ENCODE measurements at regions not wholly inside any gene's neighbourhood (a gene's known extent, or its start where the extent isn't known, plus 50 kb on each side); places are given as distances from the start of the nearest gene placed in this dataset.

DNA sequence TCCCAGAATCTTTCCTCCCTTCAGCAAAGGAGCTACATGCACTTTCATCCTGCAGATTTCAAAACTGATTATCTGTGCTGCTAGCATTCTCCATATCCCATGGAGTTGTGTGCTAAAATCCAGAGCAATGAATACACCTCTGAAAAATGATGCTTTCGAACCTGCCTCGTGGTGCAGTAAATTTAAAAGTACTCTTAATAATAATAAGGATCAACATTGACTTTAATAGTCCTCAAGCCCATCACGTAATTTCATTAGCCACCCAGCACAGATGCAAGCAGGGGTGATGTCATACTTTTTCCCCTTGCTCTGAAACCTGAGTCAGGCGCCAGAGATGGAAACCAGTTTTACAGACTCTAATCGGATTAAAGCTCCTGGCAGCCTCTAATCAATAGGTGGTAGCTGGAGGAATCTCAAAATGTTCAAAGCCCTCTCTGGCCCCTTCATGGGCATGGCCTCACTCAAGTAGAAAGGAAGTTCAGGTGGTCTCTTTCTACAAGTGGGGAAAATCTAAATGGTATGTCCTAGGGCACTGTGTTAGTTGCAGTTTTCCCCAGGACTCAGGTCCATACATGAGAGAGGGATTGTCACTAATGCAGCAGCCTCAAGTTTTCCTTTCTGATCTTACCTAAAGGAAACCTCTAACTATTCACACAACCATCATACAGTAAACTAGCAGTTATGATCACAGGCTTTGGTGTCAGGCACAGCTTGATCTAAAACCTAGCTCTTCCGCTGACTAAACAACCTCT lies 221.6 kb upstream of the SLC30A5 start:
- peaks cover 0 to 10% of the 10 kb centered on the region in 2 experiments; a peak in 3 of 4 replicates for H3K4me1 ChIP-seq (ENCODE audit: control insufficient read depth in 1 of 2, insufficient read depth in 2 of 2, low read depth in 1 of 2, low read length in 1 of 2)

More for the DNA sequence above, 221.6 kb upstream of the SLC30A5 start:
- POLR2A ChIA-PET: interaction anchor here (1.2 kb wide), 1 partner anchor 151 kb away, joined by 5 read pairs; no protein-coding TSS in a partner anchor
- H3F3A ChIP-seq (replicated peaks; ENCODE audit: insufficient read depth): no peaks in the 10 kb centered on the region
- no peaks in the 10 kb centered on the region for H4K20me1 ChIP-seq (ENCODE audit: insufficient read depth)
- H3K79me2 ChIP-seq (ENCODE audit: insufficient read depth): no peaks in the 10 kb centered on the region
- 20% methylated on average over 6 of the region's 6 CpGs for WGBS (ENCODE audit: low lambda C conversion rate)
- CTCF ChIA-PET: interaction anchor here (1.0 to 1.3 kb wide), 4 partner anchors 21 to 585 kb away, joined by 3 to 5 read pairs (median 3); no protein-coding TSS in a partner anchor
- no peak overlapping the region for H3K9ac ChIP-seq
- H2AFZ ChIP-seq (ENCODE audit: low read depth): no peak overlapping the region
- no peaks in the 10 kb centered on the region for H3K9me2 ChIP-seq
- no peaks in the 10 kb centered on the region for H3K27me3 ChIP-seq (ENCODE audit: insufficient read depth)
- no peaks in the 10 kb centered on the region for H3K9me3 ChIP-seq
- DNase-seq: peak; percentile 74
- H3K27ac ChIP-seq (ENCODE audit: low read depth in 2 of 2, low read length in 1 of 2): peak overlapping the region in 1 of 2 experiments; percentile 89; a peak in 2 of 4 replicates
- H3K4me2 ChIP-seq: no peak overlapping the region
- H3K4me3 ChIP-seq (ENCODE audit: low read depth in 2 of 2, low read length in 1 of 2): no peak overlapping the region
- H3K36me3 ChIP-seq (replicated peaks in 1 of 2; ENCODE audit: control insufficient read depth in 1 of 2, insufficient read depth in 2 of 2, low read length in 1 of 2): no peaks in the 10 kb centered on the region
- TF ChIP-seq RFX5 (IDR thresholded peaks at IDR 0.05; ENCODE audit: low read length) (no peak), EZH2phosphoT487 (IDR thresholded peaks at IDR 0.05; ENCODE audit: borderline replicate concordance, low read depth) (no peak), RCOR1 (IDR thresholded peaks at IDR 0.05; ENCODE audit: low read length) (peak; percentile 43; the same call in 1 of the 2 replicates), SMC3 (IDR thresholded peaks at IDR 0.05; ENCODE audit: low read depth, low read length) (no peak), MEF2A (IDR thresholded peaks at IDR 0.05; ENCODE audit: borderline replicate concordance, low read depth) (no peak), FOXJ3 (CRISPR knock-in tag; IDR thresholded peaks at IDR 0.05) (no peak), TCF12 (IDR thresholded peaks at IDR 0.05) (peak; percentile 33; the same call in 1 of the 2 replicates), EP300 (IDR thresholded peaks at IDR 0.05; ENCODE audit: borderline replicate concordance in 1 of 2, low read depth in 1 of 2, low read length in 1 of 2) (peak; percentile 17 to 86; a peak in 3 of 4 replicates), POLR2AphosphoS5 (IDR thresholded peaks at IDR 0.05; ENCODE audit: low read depth, low read length) (no peak), SIN3A (IDR thresholded peaks at IDR 0.05; ENCODE audit: borderline replicate concordance, low read depth, low read length) (no peak), RAD21 (IDR thresholded peaks at IDR 0.05; ENCODE audit: low read length) (no peak; the same call in 1 of the 2 replicates), ELF1 (IDR thresholded peaks at IDR 0.05) (no peak), TEAD4 (IDR thresholded peaks at IDR 0.05; ENCODE audit: borderline replicate concordance, insufficient read depth) (no peak), NFIC (IDR thresholded peaks at IDR 0.05; ENCODE audit: borderline replicate concordance) (no peak), TAF1 (IDR thresholded peaks at IDR 0.05; ENCODE audit: borderline replicate concordance, low read depth, low read length) (no peak), JUND (IDR thresholded peaks at IDR 0.05) (no peak), GATA2 (CRISPR knock-in tag; IDR thresholded peaks at IDR 0.05) (peak; percentile 84), CHD2 (IDR thresholded peaks at IDR 0.05; ENCODE audit: low read length, partially characterized antibody) (peak; percentile 49), FOSL2 (IDR thresholded peaks at IDR 0.05; ENCODE audit: borderline replicate concordance, low read depth) (no peak)
- TF ChIP-seq, protein P1, sequence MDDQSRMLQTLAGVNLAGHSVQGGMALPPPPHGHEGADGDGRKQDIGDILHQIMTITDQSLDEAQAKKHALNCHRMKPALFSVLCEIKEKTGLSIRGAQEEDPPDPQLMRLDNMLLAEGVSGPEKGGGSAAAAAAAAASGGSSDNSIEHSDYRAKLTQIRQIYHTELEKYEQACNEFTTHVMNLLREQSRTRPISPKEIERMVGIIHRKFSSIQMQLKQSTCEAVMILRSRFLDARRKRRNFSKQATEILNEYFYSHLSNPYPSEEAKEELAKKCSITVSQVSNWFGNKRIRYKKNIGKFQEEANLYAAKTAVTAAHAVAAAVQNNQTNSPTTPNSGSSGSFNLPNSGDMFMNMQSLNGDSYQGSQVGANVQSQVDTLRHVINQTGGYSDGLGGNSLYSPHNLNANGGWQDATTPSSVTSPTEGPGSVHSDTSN (IDR thresholded peaks at IDR 0.05): peak; percentile 36; the same call in 1 of the 2 replicates
- TF ChIP-seq, protein P2, sequence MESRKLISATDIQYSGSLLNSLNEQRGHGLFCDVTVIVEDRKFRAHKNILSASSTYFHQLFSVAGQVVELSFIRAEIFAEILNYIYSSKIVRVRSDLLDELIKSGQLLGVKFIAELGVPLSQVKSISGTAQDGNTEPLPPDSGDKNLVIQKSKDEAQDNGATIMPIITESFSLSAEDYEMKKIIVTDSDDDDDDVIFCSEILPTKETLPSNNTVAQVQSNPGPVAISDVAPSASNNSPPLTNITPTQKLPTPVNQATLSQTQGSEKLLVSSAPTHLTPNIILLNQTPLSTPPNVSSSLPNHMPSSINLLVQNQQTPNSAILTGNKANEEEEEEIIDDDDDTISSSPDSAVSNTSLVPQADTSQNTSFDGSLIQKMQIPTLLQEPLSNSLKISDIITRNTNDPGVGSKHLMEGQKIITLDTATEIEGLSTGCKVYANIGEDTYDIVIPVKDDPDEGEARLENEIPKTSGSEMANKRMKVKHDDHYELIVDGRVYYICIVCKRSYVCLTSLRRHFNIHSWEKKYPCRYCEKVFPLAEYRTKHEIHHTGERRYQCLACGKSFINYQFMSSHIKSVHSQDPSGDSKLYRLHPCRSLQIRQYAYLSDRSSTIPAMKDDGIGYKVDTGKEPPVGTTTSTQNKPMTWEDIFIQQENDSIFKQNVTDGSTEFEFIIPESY (IDR thresholded peaks at IDR 0.05; ENCODE audit: borderline replicate concordance, low read depth): no peak
- TF ChIP-seq, protein P3, sequence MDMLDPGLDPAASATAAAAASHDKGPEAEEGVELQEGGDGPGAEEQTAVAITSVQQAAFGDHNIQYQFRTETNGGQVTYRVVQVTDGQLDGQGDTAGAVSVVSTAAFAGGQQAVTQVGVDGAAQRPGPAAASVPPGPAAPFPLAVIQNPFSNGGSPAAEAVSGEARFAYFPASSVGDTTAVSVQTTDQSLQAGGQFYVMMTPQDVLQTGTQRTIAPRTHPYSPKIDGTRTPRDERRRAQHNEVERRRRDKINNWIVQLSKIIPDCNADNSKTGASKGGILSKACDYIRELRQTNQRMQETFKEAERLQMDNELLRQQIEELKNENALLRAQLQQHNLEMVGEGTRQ (IDR thresholded peaks at IDR 0.05; ENCODE audit: borderline replicate concordance, low read depth, low read length): no peak
- TF ChIP-seq, protein P4, sequence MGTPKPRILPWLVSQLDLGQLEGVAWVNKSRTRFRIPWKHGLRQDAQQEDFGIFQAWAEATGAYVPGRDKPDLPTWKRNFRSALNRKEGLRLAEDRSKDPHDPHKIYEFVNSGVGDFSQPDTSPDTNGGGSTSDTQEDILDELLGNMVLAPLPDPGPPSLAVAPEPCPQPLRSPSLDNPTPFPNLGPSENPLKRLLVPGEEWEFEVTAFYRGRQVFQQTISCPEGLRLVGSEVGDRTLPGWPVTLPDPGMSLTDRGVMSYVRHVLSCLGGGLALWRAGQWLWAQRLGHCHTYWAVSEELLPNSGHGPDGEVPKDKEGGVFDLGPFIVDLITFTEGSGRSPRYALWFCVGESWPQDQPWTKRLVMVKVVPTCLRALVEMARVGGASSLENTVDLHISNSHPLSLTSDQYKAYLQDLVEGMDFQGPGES (IDR thresholded peaks at IDR 0.05; ENCODE audit: low read depth, low read length): no peak
- TF ChIP-seq, protein P5, sequence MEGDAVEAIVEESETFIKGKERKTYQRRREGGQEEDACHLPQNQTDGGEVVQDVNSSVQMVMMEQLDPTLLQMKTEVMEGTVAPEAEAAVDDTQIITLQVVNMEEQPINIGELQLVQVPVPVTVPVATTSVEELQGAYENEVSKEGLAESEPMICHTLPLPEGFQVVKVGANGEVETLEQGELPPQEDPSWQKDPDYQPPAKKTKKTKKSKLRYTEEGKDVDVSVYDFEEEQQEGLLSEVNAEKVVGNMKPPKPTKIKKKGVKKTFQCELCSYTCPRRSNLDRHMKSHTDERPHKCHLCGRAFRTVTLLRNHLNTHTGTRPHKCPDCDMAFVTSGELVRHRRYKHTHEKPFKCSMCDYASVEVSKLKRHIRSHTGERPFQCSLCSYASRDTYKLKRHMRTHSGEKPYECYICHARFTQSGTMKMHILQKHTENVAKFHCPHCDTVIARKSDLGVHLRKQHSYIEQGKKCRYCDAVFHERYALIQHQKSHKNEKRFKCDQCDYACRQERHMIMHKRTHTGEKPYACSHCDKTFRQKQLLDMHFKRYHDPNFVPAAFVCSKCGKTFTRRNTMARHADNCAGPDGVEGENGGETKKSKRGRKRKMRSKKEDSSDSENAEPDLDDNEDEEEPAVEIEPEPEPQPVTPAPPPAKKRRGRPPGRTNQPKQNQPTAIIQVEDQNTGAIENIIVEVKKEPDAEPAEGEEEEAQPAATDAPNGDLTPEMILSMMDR (IDR thresholded peaks at IDR 0.05): no peak
- TF ChIP-seq, protein P6, sequence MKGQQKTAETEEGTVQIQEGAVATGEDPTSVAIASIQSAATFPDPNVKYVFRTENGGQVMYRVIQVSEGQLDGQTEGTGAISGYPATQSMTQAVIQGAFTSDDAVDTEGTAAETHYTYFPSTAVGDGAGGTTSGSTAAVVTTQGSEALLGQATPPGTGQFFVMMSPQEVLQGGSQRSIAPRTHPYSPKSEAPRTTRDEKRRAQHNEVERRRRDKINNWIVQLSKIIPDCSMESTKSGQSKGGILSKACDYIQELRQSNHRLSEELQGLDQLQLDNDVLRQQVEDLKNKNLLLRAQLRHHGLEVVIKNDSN (IDR thresholded peaks at IDR 0.05; ENCODE audit: borderline replicate concordance, low read depth): no peak
